Liver (tissue), 8 donors: ENCODE measurements at regions not wholly inside any gene's neighbourhood (a gene's known extent, or its start where the extent isn't known, plus 50 kb on each side); places are given as distances from the start of the nearest gene placed in this dataset.

Source experiments
- DNase-seq: peaks from one replicate; pipeline ENCODE4 v3.0.0-alpha.2; 2017; ENCODE audit warnings: low spot score
- H3K27ac ChIP-seq, 2 donors: one replicate each; pipeline ENCODE4 v1.7.0; 2013; ENCODE audit warnings: inconsistent platforms in 2 of 2, low read length in 2 of 2, control low read depth in 1 of 2, low read depth in 1 of 2, mild to moderate bottlenecking in 1 of 2
- H3K27me3 ChIP-seq, 4 donors: one replicate each; pipeline versions ENCODE4 v1.6.1 to v1.7.0; 2013; ENCODE audit warnings: low read length in 3 of 4, inconsistent platforms in 1 of 4, mild to moderate bottlenecking in 1 of 4, moderate library complexity in 1 of 4; ENCODE audit not compliant: control insufficient read depth in 4 of 4, insufficient read depth in 4 of 4
- H3K36me3 ChIP-seq, 4 donors: one replicate each; pipeline versions ENCODE4 v1.6.1 to v1.7.0; 2013; ENCODE audit warnings: low read length in 3 of 4, mild to moderate bottlenecking in 3 of 4, low read depth in 1 of 4, moderate library complexity in 1 of 4; ENCODE audit not compliant: control insufficient read depth in 4 of 4, insufficient read depth in 3 of 4
- H3K4me1 ChIP-seq, 4 donors: one replicate each; pipeline versions ENCODE4 v1.6.1 to v1.7.0; 2013; ENCODE audit warnings: low read length in 3 of 4, mild to moderate bottlenecking in 3 of 4, moderate library complexity in 1 of 4; ENCODE audit not compliant: control insufficient read depth in 4 of 4, insufficient read depth in 4 of 4
- H3K4me3 ChIP-seq, 3 donors: one replicate each; pipeline versions ENCODE4 v1.6.1 to v1.7.0; 2013; ENCODE audit warnings: low read length in 3 of 3, control low read depth in 1 of 3, low read depth in 1 of 3, mild to moderate bottlenecking in 1 of 3
- H3K9ac ChIP-seq, 2 donors: one replicate each; pipeline ENCODE4 v1.7.0; 2013; ENCODE audit warnings: low read length in 2 of 2, mild to moderate bottlenecking in 2 of 2, moderate library complexity in 2 of 2, control low read depth in 1 of 2, low read depth in 1 of 2
- H3K9me3 ChIP-seq, 4 donors: one replicate each; pipeline versions ENCODE4 v1.6.1 to v1.7.0; 2013; ENCODE audit warnings: low read length in 3 of 4; ENCODE audit not compliant: control insufficient read depth in 4 of 4
- EGR1 ChIP-seq, 2 donors: IDR thresholded peaks; 2 replicates each; pipeline ENCODE4 v1.6.1; 2016 to 2018; ENCODE audit warnings: antibody characterized with exemption in 2 of 2, low read depth in 2 of 2
- FOXA1 ChIP-seq: IDR thresholded peaks from 2 replicates; pipeline ENCODE4 v1.6.1; 2016; ENCODE audit warnings: antibody characterized with exemption
- FOXA2 ChIP-seq: IDR thresholded peaks from 2 replicates; pipeline ENCODE4 v1.6.1; 2016; ENCODE audit warnings: antibody characterized with exemption
- GABPA ChIP-seq, 2 donors: IDR thresholded peaks in 1 of 2; conservative IDR thresholded peaks in 1 of 2; 2 replicates each; pipeline ENCODE4 v1.6.1; 2016; ENCODE audit warnings: antibody characterized with exemption in 2 of 2, mild to moderate bottlenecking in 1 of 2, moderate library complexity in 1 of 2
- HNF4A ChIP-seq, 2 donors: conservative IDR thresholded peaks; 2 replicates each; pipeline ENCODE4 v1.6.1; 2016; ENCODE audit warnings: antibody characterized with exemption in 2 of 2, mild to moderate bottlenecking in 2 of 2
- HNF4G ChIP-seq: IDR thresholded peaks from 2 replicates; pipeline ENCODE4 v1.6.1; 2016; ENCODE audit warnings: antibody characterized with exemption
- JUND ChIP-seq, 2 donors: IDR thresholded peaks; 2 replicates each; pipeline ENCODE4 v1.6.1; 2016; ENCODE audit warnings: antibody characterized with exemption in 2 of 2
- NR2F2 ChIP-seq: IDR thresholded peaks from 2 replicates; pipeline ENCODE4 v1.6.1; 2016; ENCODE audit warnings: antibody characterized with exemption
- RAD21 ChIP-seq, 2 donors: IDR thresholded peaks; 2 replicates each; pipeline ENCODE4 v1.6.1; 2016; ENCODE audit warnings: antibody characterized with exemption in 2 of 2, mild to moderate bottlenecking in 2 of 2
- REST ChIP-seq: IDR thresholded peaks from 2 replicates; pipeline ENCODE4 v1.6.1; 2016; ENCODE audit warnings: antibody characterized with exemption, mild to moderate bottlenecking
- RXRA ChIP-seq, 2 donors: IDR thresholded peaks; 2 replicates each; pipeline ENCODE4 v1.6.1; 2017 to 2018; ENCODE audit warnings: antibody characterized with exemption in 2 of 2, mild to moderate bottlenecking in 1 of 2
- SP1 ChIP-seq: IDR thresholded peaks from 2 replicates; pipeline ENCODE4 v1.6.1; 2018; ENCODE audit warnings: antibody characterized with exemption, mild to moderate bottlenecking
- TAF1 ChIP-seq: conservative IDR thresholded peaks from 2 replicates; pipeline ENCODE4 v1.6.1; 2016; ENCODE audit warnings: antibody characterized with exemption, mild to moderate bottlenecking
- YY1 ChIP-seq: IDR thresholded peaks from 2 replicates; pipeline ENCODE4 v1.6.1; 2016; ENCODE audit warnings: antibody characterized with exemption, mild to moderate bottlenecking
- WGBS: extraction: QIAGEN DNeasy Blood & Tissue Kit; methylation state at CpG from one replicate; pipeline ENCODE4 v1.1.7; 2013; 5-methylcytosine and 5-hydroxymethylcytosine counted together
- TF ChIP-seq, protein P1 (sequence below): fragments of 150-350 bp; IDR thresholded peaks from 2 replicates; pipeline ENCODE4 v1.5.1; 2017; ENCODE audit warnings: improper control_type of control experiment, low read depth, low read length; ENCODE audit not compliant: missing input control
- TF ChIP-seq, protein P2 (sequence below): IDR thresholded peaks from 2 replicates; pipeline ENCODE4 v1.6.1; 2016; ENCODE audit warnings: antibody characterized with exemption
- TF ChIP-seq, protein P3 (sequence below): IDR thresholded peaks from 2 replicates; pipeline ENCODE4 v1.6.1; 2016; ENCODE audit warnings: antibody characterized with exemption
- TF ChIP-seq, protein P4 (sequence below): IDR thresholded peaks from 2 replicates; pipeline ENCODE4 v1.6.1; 2016; ENCODE audit warnings: antibody characterized with exemption
- donor health status: healthy.
- donor health status: healthy.
- donor health status: healthy.
- donor health status: healthy.
- donor health status: healthy.

- WGBS, result 74% methylated on average over 6 of the region's 6 CpGs
- DNase-seq, result no peak
- H3K9ac ChIP-seq, result no peak overlapping the region
- H3K4me3 ChIP-seq, result no peak overlapping the region
- H3K27ac ChIP-seq, result no peak overlapping the region
- no peaks in the 10 kb centered on the region for H3K36me3 ChIP-seq
- no peaks in the 10 kb centered on the region for H3K9me3 ChIP-seq
- TF ChIP-seq NR2F2 (no peak), EGR1 (IDR thresholded peaks at IDR 0.05; ENCODE audit: low read depth in 2 of 2) (no peak), REST (no peak), YY1 (no peak), FOXA1 (no peak), JUND (IDR thresholded peaks at IDR 0.05) (no peak), RAD21 (IDR thresholded peaks at IDR 0.05) (no peak), GABPA (IDR thresholded peaks at IDR 0.05 in 1 of 2, conservative IDR thresholded peaks at IDR 0.05 in 1 of 2) (no peak), SP1 (no peak), RXRA (IDR thresholded peaks at IDR 0.05) (no peak), FOXA2 (no peak), TAF1 (no peak), HNF4G (no peak), HNF4A (conservative IDR thresholded peaks at IDR 0.05) (no peak)
- TF ChIP-seq, protein P1, sequence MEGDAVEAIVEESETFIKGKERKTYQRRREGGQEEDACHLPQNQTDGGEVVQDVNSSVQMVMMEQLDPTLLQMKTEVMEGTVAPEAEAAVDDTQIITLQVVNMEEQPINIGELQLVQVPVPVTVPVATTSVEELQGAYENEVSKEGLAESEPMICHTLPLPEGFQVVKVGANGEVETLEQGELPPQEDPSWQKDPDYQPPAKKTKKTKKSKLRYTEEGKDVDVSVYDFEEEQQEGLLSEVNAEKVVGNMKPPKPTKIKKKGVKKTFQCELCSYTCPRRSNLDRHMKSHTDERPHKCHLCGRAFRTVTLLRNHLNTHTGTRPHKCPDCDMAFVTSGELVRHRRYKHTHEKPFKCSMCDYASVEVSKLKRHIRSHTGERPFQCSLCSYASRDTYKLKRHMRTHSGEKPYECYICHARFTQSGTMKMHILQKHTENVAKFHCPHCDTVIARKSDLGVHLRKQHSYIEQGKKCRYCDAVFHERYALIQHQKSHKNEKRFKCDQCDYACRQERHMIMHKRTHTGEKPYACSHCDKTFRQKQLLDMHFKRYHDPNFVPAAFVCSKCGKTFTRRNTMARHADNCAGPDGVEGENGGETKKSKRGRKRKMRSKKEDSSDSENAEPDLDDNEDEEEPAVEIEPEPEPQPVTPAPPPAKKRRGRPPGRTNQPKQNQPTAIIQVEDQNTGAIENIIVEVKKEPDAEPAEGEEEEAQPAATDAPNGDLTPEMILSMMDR, result no peak
- TF ChIP-seq, protein P2, sequence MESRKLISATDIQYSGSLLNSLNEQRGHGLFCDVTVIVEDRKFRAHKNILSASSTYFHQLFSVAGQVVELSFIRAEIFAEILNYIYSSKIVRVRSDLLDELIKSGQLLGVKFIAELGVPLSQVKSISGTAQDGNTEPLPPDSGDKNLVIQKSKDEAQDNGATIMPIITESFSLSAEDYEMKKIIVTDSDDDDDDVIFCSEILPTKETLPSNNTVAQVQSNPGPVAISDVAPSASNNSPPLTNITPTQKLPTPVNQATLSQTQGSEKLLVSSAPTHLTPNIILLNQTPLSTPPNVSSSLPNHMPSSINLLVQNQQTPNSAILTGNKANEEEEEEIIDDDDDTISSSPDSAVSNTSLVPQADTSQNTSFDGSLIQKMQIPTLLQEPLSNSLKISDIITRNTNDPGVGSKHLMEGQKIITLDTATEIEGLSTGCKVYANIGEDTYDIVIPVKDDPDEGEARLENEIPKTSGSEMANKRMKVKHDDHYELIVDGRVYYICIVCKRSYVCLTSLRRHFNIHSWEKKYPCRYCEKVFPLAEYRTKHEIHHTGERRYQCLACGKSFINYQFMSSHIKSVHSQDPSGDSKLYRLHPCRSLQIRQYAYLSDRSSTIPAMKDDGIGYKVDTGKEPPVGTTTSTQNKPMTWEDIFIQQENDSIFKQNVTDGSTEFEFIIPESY, result no peak
- TF ChIP-seq, protein P3, sequence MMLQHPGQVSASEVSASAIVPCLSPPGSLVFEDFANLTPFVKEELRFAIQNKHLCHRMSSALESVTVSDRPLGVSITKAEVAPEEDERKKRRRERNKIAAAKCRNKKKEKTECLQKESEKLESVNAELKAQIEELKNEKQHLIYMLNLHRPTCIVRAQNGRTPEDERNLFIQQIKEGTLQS, result no peak
- TF ChIP-seq, protein P4, sequence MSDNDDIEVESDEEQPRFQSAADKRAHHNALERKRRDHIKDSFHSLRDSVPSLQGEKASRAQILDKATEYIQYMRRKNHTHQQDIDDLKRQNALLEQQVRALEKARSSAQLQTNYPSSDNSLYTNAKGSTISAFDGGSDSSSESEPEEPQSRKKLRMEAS, result no peak
- no peaks in the 10 kb centered on the region for H3K4me1 ChIP-seq
- H3K27me3 ChIP-seq, result no peaks in the 10 kb centered on the region
Measured at GRCh38 chr1:115219927-115220326, 118.1 kb downstream of the NGF start.

DNA sequence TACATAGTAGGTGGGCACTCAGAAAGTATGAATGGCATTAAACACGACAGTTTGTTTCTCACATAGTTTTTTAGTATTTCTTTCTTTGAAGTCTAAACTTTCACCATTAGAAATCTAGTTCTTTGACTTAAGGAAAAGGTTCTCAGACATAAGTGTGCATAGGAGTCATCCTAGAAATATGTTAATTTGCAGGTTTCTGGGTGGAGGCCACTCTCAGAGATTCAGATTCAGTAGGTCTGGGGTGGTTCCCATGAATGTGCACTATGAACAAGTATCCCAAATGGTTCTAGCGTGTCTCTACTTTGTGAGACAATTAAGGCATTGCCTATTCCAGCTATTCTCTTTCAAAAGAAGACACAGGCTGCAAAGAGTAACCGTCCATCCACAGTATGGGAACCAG is 119.3 kb downstream of the NGF start:
- DNase-seq, result no peak
- TF ChIP-seq EGR1 (IDR thresholded peaks at IDR 0.05; ENCODE audit: low read depth in 2 of 2), result no peak
- TF ChIP-seq RXRA (IDR thresholded peaks at IDR 0.05), result no peak
- TF ChIP-seq, protein P1, result no peak
- TF ChIP-seq RAD21 (IDR thresholded peaks at IDR 0.05), result no peak
- no peak for TF ChIP-seq TAF1
- TF ChIP-seq REST, result no peak
- no peak for TF ChIP-seq YY1
- Histone ChIP-seq H3K4me3 (no peak overlapping the region), H3K27ac (no peak overlapping the region), H3K4me1 (no peaks in the 10 kb centered on the region), H3K27me3 (no peaks in the 10 kb centered on the region), H3K36me3 (no peaks in the 10 kb centered on the region), H3K9ac (no peak overlapping the region), H3K9me3 (no peaks in the 10 kb centered on the region)
- 88% methylated on average over 3 of the region's 3 CpGs for WGBS
